Ecto neural progenitor cell (in vitro differentiated cells): ENCODE measurements at regions not wholly inside any gene's neighbourhood (a gene's known extent, or its start where the extent isn't known, plus 50 kb on each side); places are given as distances from the start of the nearest gene placed in this dataset.

Source experiments
- DNase-seq: peaks from one replicate; pipeline ENCODE4 v3.0.0-alpha.2; 2018; ENCODE audit warnings: low spot score

- DNase-seq: no peak
Observed at GRCh38 chr11:128190312-128190711, 397.0 kb downstream of the ETS1 start.

GRCh38 chr11:128189823-128190222 is 397.5 kb downstream of the ETS1 start:
- DNase-seq: no peak

DNA sequence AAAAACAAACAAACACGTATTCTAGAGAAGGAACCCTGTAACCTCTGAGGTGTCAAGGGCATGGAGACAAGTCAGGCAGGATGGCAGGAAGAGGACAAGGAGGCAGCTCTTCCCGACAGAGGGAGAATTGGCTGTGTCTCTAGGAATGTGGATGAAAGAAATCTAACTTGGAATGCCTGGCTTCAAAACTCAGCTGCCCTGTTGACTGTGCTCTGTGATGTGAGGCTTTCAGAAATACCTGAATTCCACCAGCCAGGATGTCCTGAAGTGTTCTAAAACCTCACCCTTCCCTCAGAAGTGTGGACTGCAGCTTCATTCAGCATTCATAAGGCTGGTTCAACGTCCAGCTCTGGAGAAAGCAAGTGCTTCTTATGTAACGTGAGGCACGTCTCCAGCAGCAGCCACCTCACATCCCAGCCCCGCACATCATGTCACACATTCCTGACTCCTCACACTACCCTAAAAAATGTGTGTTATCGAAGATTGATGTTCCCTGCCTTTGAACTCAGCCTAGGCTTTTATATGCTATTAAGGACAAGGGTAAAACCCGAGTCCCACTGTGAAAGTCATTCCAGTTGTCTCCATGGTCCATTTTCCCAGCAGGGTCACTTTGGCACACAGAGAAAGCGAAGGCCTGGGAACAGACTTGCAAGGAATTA is 398.9 kb downstream of the ETS1 start:
- DNase-seq: no peak

GRCh38 chr11:128187835-128188234 is 399.5 kb downstream of the ETS1 start:
- no peak for DNase-seq

DNA sequence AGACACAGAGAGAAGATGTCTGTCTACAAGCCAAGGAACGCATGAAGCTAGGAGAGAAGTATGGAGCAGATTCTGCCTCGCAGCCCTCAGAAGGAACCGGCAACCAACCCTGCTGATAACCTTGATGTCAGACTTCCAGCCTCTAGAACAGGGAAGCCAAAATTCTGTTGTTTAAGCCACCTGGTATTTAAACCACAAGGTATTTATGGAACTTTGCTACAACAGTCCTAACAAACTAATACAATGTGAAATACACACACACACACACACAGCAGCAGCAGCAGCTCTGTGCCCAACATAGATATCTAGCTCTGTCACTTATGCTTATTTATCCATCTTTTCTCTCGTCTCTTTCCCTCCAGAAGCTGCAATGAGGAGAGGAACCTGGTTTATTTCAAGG is 400.0 kb downstream of the ETS1 start:
- DNase-seq: no peak

GRCh38 chr11:128184981-128185380 is 402.4 kb downstream of the ETS1 start:
- no peak for DNase-seq

DNA sequence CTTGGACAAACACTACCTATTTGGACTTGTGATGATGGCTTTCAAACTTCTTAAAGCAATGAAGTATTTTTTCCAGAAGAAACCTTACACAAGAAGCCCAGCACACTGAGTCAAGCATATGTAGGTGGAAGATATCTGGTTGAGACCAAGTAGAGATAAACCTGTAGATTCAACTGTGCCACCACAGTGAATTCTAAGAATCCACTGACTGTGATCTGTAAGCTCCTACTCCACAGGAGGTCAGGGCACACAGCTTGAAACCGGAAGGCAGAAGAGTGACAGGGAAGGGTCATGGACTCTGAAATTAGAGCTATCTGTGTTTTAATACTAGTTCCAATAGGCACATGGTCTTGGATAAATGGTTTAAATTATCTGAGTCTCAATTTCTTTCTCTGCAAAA is 404.5 kb downstream of the ETS1 start:
- DNase-seq: no peak

- DNase-seq: no peak
Observed at GRCh38 chr11:128181984-128182383, 405.4 kb downstream of the ETS1 start.

DNA sequence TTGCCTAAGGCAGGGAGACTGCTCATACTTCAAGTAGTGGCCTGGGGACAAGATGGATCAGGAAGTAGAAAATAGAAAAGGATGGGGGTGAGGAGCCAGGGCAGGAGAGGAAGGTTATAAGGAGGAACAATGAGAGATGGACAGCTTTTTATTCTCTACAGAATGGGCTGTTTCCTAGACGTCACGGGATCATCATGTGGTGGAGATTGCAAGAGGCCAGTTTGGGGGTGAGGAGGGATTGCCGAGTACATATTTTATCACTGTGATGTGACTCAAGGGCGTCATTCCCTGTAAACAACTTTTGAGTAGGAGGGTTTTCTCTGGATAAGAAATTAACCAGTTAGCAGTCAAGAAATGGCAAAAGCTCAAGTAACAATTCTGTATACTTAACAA is 406.3 kb downstream of the ETS1 start:
- DNase-seq: no peak

DNA sequence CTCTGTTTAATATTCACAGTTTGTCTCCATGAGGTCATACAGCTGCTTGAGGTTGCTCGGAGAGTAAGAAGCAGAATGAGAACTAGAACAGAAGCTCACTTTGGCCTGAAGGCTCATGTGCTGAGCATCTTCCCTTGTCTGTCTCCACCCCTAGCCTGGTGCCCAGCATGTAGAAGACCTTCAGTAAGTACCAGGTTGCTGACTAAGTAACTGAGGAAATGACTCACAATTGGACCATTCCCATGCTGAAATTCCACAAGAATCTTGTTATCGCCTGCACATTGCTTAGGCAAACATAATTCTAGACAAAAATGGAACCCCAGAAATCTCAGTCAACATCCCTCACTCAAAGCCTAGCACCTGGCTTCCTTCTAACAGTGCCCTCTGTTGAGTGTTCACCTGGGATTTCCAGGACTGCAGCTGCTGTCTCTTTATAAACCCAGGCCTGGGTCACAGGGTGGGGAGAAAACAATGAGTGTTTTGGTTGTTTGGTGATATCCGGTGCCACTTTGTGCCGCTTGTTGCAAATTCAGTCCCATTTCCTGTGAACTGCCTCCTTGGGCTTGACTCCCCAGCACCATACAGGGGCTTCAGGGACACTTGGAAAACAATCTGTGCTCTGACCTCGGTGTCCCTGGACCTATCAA is 406.8 kb downstream of the ETS1 start:
- no peak for DNase-seq

DNA sequence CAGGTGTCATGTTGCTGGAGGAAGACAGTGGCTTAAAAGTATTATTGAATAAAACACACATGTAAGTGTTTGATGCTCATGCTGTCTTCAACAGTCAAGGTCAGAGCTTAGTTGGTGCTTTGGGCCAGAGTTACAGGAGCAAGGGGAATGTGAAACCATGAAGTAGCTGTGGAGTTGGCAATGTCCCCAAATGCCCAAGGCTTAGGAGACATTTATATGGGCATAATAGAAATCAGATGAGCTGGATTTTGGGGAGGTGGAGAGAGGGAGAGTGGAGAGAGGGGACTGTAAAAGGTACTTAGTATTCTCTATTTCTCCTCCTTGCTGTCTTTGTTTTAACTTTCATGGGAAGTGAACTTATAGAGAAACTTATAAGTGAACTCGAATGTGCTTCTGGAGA is 407.8 kb downstream of the ETS1 start:
- no peak for DNase-seq

DNA sequence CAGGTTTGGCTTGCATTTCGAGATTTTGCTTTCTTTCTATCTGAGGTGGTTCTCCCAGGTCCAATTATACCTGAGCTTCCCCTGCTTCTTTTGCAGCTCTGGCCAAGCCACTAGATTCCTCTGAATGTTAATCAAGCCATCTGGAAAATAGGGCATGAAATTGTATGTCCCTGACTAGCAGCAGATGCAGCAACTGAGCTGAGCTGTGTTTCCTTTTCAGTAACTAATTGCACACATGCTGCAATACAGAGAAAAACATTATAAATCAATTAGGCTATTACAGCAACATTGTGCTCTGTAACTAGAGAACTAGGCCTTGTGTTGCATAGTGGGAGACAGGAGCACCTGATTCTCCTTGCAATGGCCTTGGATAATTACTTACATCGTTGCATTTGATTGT is 408.3 kb downstream of the ETS1 start:
- DNase-seq: no peak

DNA sequence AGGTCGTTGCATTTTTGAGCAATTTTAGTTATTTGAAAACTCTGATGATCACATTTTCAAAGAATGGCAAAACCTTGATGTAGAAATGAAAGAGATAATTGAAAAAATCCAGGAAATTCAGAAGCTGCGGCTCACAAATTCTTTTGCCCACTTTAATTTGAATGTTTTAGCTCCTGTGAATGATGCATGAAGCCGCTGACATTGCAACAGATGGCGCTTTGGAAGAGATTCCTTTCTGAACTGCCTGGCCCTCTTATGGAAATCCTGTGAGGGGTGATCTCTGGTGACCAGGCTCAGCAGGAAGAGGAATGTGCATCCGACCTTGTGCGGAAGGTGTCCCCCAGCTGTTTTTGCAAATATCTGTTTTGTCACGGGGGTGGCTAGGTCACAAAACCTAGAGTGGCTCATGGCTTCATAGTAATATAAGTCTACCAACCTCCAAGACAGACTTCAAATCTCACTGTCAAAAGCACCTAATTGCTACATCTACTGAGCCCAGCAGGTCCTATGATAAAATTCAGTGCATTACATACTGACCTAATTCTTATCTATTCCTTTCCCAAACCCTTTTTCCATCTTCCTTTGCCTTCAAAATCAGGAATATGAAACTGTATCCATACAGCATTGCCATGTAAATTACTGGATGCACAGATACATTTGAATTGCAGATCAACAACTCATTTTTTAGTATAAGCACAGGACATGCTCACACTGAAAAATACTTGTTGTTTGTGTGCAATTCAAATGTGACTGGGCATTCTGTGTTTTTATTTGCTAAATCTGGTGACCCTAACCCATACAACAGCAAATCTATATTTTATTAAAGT is 412.7 kb downstream of the ETS1 start:
- no peak for DNase-seq

GRCh38 chr11:128172046-128172878 is 415.1 kb downstream of the ETS1 start:
- DNase-seq: peak; percentile 80

GRCh38 chr11:128171506-128171905 is 415.9 kb downstream of the ETS1 start:
- DNase-seq: no peak

- DNase-seq: no peak
Observed at GRCh38 chr11:128165572-128165971, 421.8 kb downstream of the ETS1 start.

GRCh38 chr11:128164080-128164741 is 423.1 kb downstream of the ETS1 start:
- no peak for DNase-seq

DNA sequence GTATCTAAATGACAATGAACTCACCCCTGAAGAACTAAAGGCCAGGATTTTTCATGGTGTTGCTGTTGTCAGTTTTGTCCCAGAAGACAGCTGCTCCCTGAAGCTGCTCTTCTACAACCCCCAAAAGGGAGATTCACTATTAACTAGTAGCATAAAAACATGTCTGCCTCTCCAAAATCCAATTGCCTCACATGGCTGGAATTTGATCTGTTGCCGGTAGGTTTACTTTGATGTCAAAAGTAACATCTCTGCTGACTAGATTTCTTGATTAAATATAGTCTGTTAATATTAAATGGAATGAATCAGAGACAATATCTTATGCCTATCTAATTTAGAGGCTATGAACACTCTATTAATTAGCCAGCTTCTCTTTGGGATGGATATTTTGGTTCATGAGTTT is 425.4 kb downstream of the ETS1 start:
- DNase-seq: no peak

GRCh38 chr11:128161436-128161835 is 425.9 kb downstream of the ETS1 start:
- no peak for DNase-seq

DNA sequence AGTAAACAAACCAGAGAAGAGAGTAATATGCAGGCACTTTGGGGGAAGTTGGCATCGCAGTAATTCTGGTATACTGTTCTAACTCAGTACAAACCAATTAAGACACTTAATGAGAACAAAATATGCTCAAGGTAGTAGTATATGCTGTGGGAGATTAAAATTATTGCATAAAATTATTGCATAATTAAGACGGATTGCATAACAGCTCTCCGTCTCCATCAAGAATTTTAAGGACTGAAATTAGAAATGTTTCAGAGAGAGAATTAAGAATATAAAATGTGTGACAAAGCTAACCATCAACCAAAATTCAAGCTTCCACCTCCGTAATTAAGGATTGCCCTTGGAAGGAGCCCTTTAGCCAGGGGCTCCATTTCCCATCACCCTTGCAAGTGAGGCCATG is 428.5 kb downstream of the ETS1 start:
- DNase-seq: no peak

DNA sequence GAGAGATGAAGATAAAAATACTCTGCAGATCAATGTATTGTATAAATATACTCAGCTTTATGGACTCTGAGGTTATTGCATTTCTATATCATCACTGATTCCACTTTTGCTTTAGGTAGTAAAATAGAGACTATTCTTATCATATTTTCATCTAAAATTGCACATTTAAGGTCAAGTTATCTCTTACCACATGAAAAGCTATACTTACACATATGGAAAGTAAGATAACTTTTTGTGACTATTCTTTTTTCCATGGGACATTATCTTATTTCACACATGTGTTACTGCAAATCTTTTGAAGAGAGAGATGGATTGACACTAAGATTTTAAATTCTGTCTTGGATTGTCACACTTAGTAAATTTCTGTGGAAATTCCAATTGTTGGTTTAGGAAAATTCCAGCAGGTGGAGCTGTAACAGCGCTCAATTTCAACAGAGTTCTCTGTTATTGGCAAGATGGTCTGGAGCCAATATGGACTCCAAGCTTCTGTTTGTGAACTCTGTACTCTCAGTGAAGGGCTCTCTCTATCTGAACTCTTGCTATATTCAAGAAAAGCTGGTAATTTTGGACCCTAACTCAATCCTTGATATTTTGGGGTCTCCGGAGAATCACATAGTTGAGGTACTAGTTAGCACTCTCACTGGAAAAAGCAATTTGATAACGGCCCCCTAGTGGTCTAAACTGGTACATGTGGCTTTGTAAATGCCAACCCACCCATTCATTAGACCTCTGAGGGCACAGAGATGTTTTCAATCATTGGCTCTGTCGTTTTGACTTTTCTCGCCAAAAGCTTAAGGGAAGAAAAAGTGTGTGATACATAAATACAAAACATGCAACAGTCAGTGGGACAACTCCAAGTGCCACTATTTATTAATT is 429.7 kb downstream of the ETS1 start:
- DNase-seq: peak; percentile 63
